ENCODE measurements at regions not wholly inside any gene's neighbourhood (a gene's known extent, or its start where the extent isn't known, plus 50 kb on each side); places are given as distances from the start of the nearest gene placed in this dataset.
"Not testable (repeated sequence)": the region's sequence is repeated elsewhere in the genome, so short reads cannot be mapped to it uniquely, and the experiment has no call there.

DNA sequence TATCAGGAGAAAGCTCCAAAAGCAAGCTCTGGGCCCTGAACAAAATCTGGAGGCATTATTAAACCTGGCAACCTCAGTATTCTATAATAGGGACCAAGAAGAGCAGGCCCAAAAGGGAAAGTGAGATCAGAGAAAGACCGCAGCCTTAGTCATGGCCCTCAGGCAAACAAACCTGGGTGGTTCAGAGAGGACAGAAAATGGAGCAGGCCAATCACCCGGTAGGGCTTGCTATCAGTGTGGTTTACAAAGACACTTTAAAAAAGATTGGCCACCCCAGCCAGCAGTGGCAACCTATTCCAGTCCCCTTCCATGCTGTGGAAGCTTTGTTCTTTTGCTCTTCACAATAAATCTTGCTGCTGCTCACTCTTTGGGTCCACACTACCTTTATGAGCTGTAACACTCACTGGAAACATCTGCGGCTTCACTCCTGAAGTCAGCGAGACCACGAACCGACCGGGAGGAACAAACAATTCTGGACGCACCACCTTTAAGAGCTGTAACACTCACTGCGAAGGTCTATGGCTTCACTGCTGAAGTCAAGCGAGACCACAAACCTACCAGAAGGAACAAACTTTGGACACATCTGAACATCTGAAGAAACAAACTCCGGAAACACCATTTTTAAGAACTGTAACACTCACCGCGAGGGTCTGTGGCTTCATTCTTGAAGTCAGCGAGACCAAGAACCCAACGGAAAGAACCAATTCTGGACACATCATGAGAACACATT is 1821.2 kb upstream of the PCDH20 start:
- H3K36me3 ChIP-seq (ENCODE audit: insufficient read depth); DNase-seq (ENCODE audit: extremely low spot score); H3K27ac ChIP-seq (ENCODE audit: low read depth); H3K4me3 ChIP-seq (ENCODE audit: low read depth, low read length); H3K4me1 ChIP-seq (ENCODE audit: insufficient read depth): not testable (repeated sequence)
- WGBS: 89% methylated on average over 15 of the region's 15 CpGs

DNA sequence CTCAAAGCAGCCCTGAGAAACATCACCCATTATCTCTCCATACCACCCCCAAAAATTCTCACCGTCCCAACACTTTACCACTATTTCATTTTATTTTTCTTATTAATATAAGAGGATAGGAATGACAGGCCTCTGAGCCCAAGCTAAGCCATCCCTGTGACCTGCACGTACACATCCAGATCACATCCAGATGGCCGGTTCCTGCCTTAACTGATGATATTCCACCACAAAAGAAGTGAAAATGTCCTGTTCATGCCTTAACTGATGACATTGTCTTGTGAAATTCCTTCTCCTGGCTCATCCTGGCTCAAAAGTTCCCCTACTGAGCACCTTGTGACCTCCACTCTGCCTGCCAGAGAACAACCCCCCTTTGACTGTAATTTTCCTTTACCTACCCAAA is 1802.9 kb upstream of the PCDH20 start:
- H3K4me3 ChIP-seq (ENCODE audit: low read depth, low read length); H3K4me1 ChIP-seq (ENCODE audit: insufficient read depth); H3K36me3 ChIP-seq (ENCODE audit: insufficient read depth); DNase-seq (ENCODE audit: extremely low spot score); H3K27ac ChIP-seq (ENCODE audit: low read depth): not testable (repeated sequence)
- WGBS: 87% methylated on average over 3 of the region's 3 CpGs

DNA sequence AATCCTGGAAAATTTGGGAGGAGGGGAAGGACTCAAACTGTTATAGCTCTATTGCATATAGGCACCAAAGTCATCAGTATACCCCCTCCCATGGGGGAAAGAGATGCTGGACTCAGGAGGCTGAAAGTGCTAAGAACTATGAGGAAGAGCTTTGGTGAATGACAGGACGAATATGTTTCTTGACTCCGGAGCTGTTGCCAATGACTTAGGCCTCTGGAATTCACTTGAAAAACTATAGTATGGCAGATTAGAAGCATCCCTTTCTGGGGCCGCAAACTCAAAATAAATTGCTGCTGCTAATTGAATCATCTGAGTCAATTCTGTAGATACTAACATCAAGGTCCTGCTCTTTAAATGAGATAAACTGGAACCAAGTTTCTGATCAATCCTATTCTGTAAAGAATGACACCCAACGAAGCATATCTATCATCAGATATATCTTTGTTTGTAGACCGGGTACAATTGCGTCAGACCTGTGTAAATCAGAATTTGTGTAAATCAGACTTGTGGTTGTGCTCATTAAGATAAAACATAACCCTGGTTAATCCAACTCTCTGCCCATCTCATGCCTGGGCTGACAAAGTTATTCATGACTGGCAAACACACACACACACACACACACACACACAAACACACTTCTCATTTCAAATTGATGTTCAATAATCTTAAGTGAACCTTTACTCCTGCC is 1793.8 kb upstream of the PCDH20 start:
- Histone ChIP-seq H3K4me3 (ENCODE audit: low read depth, low read length) (no peak overlapping the region), H3K27ac (ENCODE audit: low read depth) (no peak overlapping the region), H3K36me3 (ENCODE audit: insufficient read depth) (no peaks in the 10 kb centered on the region), H3K4me1 (ENCODE audit: insufficient read depth) (no peaks in the 10 kb centered on the region)
- 80% methylated on average over 6 of the region's 6 CpGs for WGBS
- no peak for DNase-seq (ENCODE audit: extremely low spot score)

DNA sequence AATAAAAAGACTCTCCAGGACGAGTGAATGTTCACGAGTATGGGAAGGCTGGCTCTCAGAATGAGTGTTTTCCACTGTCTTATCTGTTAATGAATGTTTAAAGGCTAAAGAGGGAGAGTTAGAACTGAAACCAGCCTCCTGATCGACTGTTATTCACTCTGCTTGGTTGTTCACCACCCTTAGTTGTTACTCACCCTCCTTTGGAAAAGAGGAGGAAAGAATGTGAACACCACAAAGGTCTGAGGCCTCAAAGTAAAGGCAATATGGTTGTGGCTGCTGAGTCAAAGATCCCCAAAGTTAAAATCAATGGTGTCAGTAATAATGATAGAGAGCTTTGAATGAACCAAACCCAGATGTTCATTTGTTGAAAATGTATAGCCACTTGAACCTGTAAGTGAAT is 1793.2 kb upstream of the PCDH20 start:
- Histone ChIP-seq H3K36me3 (ENCODE audit: insufficient read depth) (no peaks in the 10 kb centered on the region), H3K4me3 (ENCODE audit: low read depth, low read length) (no peak overlapping the region), H3K27ac (ENCODE audit: low read depth) (no peak overlapping the region), H3K4me1 (ENCODE audit: insufficient read depth) (no peaks in the 10 kb centered on the region)
- no peak for DNase-seq (ENCODE audit: extremely low spot score)
- WGBS: 48% methylated on average over 3 of the region's 3 CpGs

DNA sequence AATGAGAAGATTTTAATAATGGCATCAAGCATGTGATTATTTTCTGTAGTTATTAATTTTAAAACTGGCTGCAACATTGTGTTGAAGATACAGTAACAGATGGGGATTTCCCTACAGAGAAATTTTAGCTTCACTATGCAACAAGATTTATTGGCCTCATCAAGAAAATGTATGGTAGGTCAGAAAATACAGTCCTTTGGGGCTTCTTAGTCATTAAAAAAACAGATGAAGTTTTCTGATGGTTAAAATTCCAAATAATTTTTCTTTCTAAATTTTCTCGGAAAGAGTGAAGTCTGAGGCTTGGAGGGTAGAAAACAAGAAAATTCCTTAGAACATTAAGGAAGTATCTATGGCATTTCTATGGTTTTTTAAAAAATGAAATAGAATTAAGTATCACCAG is 1790.8 kb upstream of the PCDH20 start:
- no peaks in the 10 kb centered on the region for H3K36me3 ChIP-seq (ENCODE audit: insufficient read depth)
- no peak for DNase-seq (ENCODE audit: extremely low spot score)
- no peak overlapping the region for H3K4me3 ChIP-seq (ENCODE audit: low read depth, low read length)
- H3K27ac ChIP-seq (ENCODE audit: low read depth): no peak overlapping the region
- 80% methylated on average over 1 of the region's 1 CpG for WGBS
- no peaks in the 10 kb centered on the region for H3K4me1 ChIP-seq (ENCODE audit: insufficient read depth)

DNA sequence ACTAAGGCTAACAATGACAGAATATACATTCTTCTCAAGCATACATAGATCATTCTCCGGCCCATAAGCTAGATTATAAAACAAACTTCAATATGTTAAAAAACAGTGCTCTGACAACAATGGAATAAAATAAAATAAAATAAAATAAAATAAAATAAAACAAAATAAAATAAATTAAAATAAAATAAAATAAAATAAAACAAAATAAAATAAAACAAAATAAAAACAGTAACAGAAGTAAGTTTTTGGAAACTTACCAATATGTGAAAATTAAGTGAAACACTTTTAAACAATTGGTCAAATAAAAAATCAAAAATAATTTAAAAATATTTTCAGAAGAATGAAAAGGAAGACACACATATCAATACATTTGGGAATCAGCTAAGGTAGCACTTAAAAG is 1785.8 kb upstream of the PCDH20 start:
- 96% methylated on average over 1 of the region's 1 CpG for WGBS

DNA sequence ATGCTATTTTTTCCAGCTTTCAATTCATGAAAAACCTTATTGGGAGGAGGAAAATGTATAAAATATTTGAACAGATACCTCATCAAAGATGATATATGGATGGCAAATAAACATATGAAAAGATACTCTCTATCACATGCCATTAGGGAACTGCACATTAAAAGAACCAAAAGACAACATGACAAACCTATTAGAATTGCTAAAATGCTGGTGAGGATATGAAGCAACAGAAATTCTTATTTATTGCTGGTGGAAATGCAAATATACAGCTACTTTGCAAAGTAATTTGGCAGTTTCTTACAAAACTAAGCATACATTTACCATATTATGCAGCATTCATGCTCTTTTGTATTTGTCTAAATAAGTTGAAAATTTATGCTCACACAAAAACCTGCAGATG is 1783.9 kb upstream of the PCDH20 start:
- H3K36me3 ChIP-seq (ENCODE audit: insufficient read depth): no peaks in the 10 kb centered on the region
- no peak overlapping the region for H3K27ac ChIP-seq (ENCODE audit: low read depth)
- H3K4me1 ChIP-seq (ENCODE audit: insufficient read depth): no peaks in the 10 kb centered on the region
- H3K4me3 ChIP-seq (ENCODE audit: low read depth, low read length): no peak overlapping the region
- no peak for DNase-seq (ENCODE audit: extremely low spot score)

More for the DNA sequence above, 1785.8 kb upstream of the PCDH20 start:
- Histone ChIP-seq H3K36me3 (ENCODE audit: insufficient read depth) (no peaks in the 10 kb centered on the region), H3K4me1 (ENCODE audit: insufficient read depth) (no peaks in the 10 kb centered on the region), H3K4me3 (ENCODE audit: low read depth, low read length) (no peak overlapping the region), H3K27ac (ENCODE audit: low read depth) (no peak overlapping the region)
- DNase-seq (ENCODE audit: extremely low spot score): no peak

DNA sequence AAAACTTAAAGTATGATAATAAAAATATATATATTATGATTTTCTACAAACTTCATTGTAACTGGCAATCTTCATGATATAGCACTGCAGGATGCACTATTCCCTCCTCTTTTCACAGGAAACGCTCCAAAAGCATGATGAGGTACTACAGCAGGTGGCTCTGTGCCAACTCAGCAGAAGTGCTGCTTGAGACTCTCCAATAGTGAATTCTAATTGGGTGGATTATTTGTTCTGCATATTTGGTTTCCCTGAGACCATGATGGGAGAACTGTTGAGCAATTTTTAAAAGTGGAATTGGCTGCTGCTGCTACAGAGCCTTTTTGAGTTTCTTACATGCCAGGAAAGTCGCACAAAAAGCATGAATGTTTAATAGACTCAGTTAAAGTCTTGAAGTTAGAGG is 1782.4 kb upstream of the PCDH20 start:
- no peak for DNase-seq (ENCODE audit: extremely low spot score)
- H3K4me1 ChIP-seq (ENCODE audit: insufficient read depth): no peaks in the 10 kb centered on the region
- 66% methylated on average over 2 of the region's 2 CpGs for whole genome bisulfite sequencing
- H3K27ac ChIP-seq (ENCODE audit: low read depth): no peak overlapping the region
- no peak overlapping the region for H3K4me3 ChIP-seq (ENCODE audit: low read depth, low read length)
- no peaks in the 10 kb centered on the region for H3K36me3 ChIP-seq (ENCODE audit: insufficient read depth)

DNA sequence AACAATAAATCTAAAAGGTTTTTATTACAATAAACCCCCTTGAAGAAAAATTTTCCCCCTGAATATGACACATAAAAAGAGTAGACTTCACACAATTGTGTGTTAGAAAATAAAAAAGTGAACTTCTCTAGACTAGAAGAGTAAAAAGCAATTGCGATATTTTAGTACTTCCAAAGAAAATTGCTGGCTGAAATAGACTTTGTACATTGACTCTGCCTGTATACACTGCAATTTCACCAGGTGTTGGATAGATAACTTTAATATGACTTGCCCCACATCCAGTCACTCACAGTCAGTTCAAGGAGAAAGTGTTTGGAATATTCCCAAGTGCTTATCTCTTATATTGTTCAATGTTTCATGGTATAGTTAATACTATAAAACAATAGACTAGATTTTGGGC is 1780.1 kb upstream of the PCDH20 start:
- 95% methylated on average over 1 of the region's 1 CpG for WGBS
- no peak overlapping the region for H3K27ac ChIP-seq (ENCODE audit: low read depth)
- no peaks in the 10 kb centered on the region for H3K4me1 ChIP-seq (ENCODE audit: insufficient read depth)
- H3K4me3 ChIP-seq (ENCODE audit: low read depth, low read length): no peak overlapping the region
- no peak for DNase-seq (ENCODE audit: extremely low spot score)
- H3K36me3 ChIP-seq (ENCODE audit: insufficient read depth): no peaks in the 10 kb centered on the region

DNA sequence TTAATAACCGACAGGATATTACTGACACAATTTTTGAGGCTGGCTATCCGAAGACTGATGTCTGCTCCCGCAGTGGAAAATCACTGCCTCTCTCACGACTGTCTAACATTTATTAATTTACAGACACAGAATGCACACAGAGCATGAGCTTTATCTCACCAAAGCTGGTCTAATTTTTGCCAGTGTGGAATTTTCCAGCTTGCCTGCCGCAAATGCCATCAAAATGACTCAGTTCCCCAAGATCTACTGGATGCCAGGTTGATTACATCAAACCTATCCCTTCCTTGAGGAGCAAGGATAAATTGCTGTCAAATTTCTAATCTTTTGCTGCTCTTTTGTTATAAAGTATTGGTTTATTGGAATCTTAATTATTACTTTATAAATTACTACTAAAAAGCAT is 1775.1 kb upstream of the PCDH20 start:
- WGBS: 90% methylated on average over 5 of the region's 5 CpGs
- no peak for DNase-seq (ENCODE audit: extremely low spot score)
- no peaks in the 10 kb centered on the region for H3K4me1 ChIP-seq (ENCODE audit: insufficient read depth)
- no peak overlapping the region for H3K4me3 ChIP-seq (ENCODE audit: low read depth, low read length)
- no peak overlapping the region for H3K27ac ChIP-seq (ENCODE audit: low read depth)
- H3K36me3 ChIP-seq (ENCODE audit: insufficient read depth): no peaks in the 10 kb centered on the region

DNA sequence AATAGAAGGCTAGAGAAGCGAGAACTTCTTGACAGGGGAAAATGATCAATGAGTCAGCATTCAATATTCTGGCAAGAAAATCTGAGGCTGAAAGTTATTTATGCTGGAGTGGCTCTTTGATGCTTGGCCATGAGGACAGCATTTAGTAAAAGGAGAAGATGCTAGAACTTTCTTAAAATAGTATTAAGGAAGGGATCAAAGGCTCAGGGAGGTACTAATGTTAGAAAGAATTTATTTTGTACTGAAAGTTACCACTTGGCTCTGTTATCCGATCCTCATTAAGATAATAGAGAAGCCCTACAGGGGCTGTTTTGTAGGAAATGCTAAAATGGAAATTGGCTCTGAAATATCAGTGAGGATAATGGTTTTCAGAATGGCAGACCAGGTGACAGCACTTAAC is 1774.6 kb upstream of the PCDH20 start:
- WGBS: 79% methylated on average over 2 of the region's 2 CpGs
- Histone ChIP-seq H3K4me1 (ENCODE audit: insufficient read depth) (no peaks in the 10 kb centered on the region), H3K4me3 (ENCODE audit: low read depth, low read length) (no peak overlapping the region), H3K27ac (ENCODE audit: low read depth) (no peak overlapping the region), H3K36me3 (ENCODE audit: insufficient read depth) (no peaks in the 10 kb centered on the region)
- DNase-seq (ENCODE audit: extremely low spot score): no peak

DNA sequence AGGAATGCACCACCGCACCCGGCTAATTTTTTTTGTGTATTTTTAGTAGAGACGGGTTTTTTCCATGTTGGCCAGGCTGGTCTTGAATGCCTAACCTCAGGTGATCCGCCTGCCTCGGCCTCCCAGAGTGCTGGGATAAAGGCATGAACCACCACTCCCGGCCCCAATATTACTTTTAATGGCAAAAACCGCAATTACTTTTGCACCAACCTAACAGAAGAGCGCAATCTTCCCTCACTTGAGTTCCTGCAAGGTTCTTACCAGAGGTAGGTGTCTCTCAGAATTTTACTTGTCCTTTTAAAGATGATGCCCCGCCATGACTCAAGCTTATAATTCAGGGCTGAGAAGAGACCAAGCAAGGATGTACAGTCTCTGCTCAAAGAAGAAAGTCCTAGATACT is 1774.1 kb upstream of the PCDH20 start:
- H3K4me3 ChIP-seq (ENCODE audit: low read depth, low read length): no peak overlapping the region
- H3K27ac ChIP-seq (ENCODE audit: low read depth): no peak overlapping the region
- no peaks in the 10 kb centered on the region for H3K4me1 ChIP-seq (ENCODE audit: insufficient read depth)
- whole genome bisulfite sequencing: 93% methylated on average over 9 of the region's 9 CpGs
- no peaks in the 10 kb centered on the region for H3K36me3 ChIP-seq (ENCODE audit: insufficient read depth)
- DNase-seq (ENCODE audit: extremely low spot score): no peak

DNA sequence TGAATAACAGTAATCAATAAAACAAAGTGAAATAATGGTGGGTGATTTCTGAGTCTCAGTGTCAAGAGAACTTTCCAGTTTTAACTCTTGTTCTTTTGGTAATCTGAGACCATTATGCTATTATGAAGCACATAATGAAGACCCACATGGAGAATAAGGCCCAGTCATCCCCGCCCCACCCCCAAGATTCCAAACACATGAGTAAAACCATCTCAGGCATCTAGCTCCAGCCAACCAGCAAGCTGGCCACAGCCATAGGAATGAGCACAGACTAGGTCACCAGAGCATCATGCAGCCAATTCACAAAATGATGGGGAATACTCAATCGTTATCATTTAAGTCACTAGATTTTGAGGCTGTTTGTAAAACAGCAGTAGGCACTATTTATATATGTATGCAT is 1769.0 kb upstream of the PCDH20 start:
- DNase-seq (ENCODE audit: extremely low spot score): no peak
- WGBS: 88% methylated on average over 2 of the region's 2 CpGs
- Histone ChIP-seq H3K27ac (ENCODE audit: low read depth) (no peak overlapping the region), H3K4me3 (ENCODE audit: low read depth, low read length) (no peak overlapping the region), H3K36me3 (ENCODE audit: insufficient read depth) (no peaks in the 10 kb centered on the region), H3K4me1 (ENCODE audit: insufficient read depth) (no peaks in the 10 kb centered on the region)

DNA sequence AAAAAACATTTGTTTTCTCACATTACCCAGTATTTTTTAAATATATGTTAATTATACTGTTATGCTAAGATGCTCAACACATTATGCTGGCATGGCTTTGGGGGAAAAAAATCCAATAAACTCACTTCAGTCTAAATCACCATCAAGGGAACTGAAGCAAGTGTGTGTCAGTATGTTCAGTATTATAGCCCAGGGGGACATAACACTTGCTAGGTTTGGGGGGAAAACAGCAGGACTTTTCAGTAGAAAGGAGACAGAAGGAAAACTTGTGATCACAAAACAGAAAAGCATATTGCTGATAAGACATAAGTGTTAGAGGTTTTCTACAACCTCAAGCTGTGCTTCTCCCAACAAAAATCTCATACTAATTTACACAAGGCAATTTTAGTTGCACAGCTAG is 1759.9 kb upstream of the PCDH20 start:
- DNase-seq (ENCODE audit: extremely low spot score): no peak
- Histone ChIP-seq H3K4me1 (ENCODE audit: insufficient read depth) (no peaks in the 10 kb centered on the region), H3K4me3 (ENCODE audit: low read depth, low read length) (no peak overlapping the region), H3K36me3 (ENCODE audit: insufficient read depth) (no peaks in the 10 kb centered on the region), H3K27ac (ENCODE audit: low read depth) (no peak overlapping the region)
